ENCODE measurements at regions not wholly inside any gene's neighbourhood (a gene's known extent, or its start where the extent isn't known, plus 50 kb on each side); places are given as distances from the start of the nearest gene placed in this dataset.

- TF ChIP-seq, protein P1, sequence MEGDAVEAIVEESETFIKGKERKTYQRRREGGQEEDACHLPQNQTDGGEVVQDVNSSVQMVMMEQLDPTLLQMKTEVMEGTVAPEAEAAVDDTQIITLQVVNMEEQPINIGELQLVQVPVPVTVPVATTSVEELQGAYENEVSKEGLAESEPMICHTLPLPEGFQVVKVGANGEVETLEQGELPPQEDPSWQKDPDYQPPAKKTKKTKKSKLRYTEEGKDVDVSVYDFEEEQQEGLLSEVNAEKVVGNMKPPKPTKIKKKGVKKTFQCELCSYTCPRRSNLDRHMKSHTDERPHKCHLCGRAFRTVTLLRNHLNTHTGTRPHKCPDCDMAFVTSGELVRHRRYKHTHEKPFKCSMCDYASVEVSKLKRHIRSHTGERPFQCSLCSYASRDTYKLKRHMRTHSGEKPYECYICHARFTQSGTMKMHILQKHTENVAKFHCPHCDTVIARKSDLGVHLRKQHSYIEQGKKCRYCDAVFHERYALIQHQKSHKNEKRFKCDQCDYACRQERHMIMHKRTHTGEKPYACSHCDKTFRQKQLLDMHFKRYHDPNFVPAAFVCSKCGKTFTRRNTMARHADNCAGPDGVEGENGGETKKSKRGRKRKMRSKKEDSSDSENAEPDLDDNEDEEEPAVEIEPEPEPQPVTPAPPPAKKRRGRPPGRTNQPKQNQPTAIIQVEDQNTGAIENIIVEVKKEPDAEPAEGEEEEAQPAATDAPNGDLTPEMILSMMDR (IDR thresholded peaks at IDR 0.05; ENCODE audit: control insufficient read depth, extremely low read depth, insufficient read depth): no peak
- no peak for DNase-seq (ENCODE audit: low read depth)
These were observed 67.4 kb upstream of the ST8SIA2 start for GRCh38 chr15:92326236-92326635.

DNA sequence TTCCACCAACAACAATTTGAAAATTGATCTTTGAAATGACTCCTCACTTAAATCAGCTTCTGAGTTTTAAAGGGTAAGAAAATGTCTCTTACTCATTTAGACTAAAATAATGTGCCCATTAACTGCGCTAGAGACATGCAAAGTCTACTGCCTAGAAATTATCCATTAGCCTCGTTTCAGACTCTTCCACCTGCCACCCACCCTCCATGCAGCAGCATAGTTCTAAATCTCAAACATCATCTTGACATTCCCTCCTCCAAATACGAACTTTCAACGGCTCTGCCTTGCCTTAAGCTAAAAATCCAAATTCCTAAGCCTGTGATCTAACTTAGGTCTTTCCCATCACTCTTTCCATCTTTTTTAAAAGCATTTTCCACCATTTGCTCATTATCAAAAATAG lies 66.6 kb upstream of the ST8SIA2 start:
- no peak overlapping the region for H3K4me3 ChIP-seq (ENCODE audit: low read depth, low read length)
- DNase-seq (ENCODE audit: low read depth): no peak
- TF ChIP-seq, protein P1 (IDR thresholded peaks at IDR 0.05; ENCODE audit: control insufficient read depth, extremely low read depth, insufficient read depth): no peak

More at GRCh38 chr15:92326236-92326635, 67.4 kb upstream of the ST8SIA2 start:
- H3K4me3 ChIP-seq (ENCODE audit: low read depth, low read length): no peak overlapping the region

- H3K4me3 ChIP-seq (ENCODE audit: low read depth, low read length): no peak overlapping the region
- DNase-seq (ENCODE audit: low read depth): no peak
- TF ChIP-seq, protein P1 (IDR thresholded peaks at IDR 0.05; ENCODE audit: control insufficient read depth, extremely low read depth, insufficient read depth): no peak
These were observed 65.5 kb upstream of the ST8SIA2 start for GRCh38 chr15:92328207-92328606.

- no peak for DNase-seq (ENCODE audit: low read depth)
- no peak overlapping the region for H3K4me3 ChIP-seq (ENCODE audit: low read depth, low read length)
- TF ChIP-seq, protein P1 (IDR thresholded peaks at IDR 0.05; ENCODE audit: control insufficient read depth, extremely low read depth, insufficient read depth): no peak
These were observed 61.4 kb upstream of the ST8SIA2 start for GRCh38 chr15:92332125-92332899.

DNA sequence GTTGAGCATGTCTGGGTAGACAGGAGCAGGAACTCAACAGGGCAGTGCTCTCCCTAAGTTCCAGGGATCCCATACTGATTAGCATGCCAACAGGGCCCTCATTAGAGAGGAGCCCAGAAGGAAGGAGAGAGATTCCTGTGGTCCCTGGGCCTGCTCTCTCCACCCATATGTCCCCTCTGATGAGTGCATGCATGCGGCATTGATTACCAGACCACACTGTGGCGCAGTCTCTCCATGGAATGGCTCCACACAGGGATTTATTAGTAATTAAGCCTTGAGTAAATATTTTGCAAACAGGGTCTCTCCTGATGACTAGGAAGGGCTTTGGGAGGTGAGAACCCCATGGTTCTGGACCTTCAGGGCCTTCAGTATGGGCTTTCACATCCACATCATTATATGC lies 60.0 kb upstream of the ST8SIA2 start:
- no peak for DNase-seq (ENCODE audit: low read depth)
- no peak overlapping the region for H3K4me3 ChIP-seq (ENCODE audit: low read depth, low read length)
- TF ChIP-seq, protein P1 (IDR thresholded peaks at IDR 0.05; ENCODE audit: control insufficient read depth, extremely low read depth, insufficient read depth): no peak

DNA sequence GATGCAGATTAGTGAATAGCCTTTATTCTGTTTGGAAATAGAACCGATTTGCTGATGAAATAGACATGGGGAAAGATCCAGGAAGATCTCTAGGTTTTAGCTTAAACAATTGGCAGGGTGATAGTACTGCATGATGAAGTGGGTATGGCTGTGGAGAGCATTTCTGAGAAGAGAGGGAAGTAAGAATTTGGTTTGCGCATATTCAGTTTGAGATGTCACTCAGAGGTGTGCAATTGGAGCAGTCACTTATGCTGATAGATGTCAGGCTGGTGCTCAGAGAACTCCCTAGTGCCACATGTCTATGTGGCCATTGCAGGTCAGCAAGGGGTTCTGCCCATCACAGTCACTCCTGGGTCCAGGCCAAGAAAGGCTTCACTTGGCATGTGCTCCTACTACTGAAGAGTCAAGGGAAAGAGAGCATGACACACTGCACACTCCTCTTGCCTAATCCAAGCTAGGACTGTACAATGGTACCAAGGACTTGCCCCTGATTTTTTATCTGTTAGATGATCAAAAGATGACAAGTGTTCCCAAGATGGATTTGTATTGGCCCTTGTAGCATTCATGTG lies 57.2 kb upstream of the ST8SIA2 start:
- TF ChIP-seq, protein P1 (IDR thresholded peaks at IDR 0.05; ENCODE audit: control insufficient read depth, extremely low read depth, insufficient read depth): no peak
- DNase-seq (ENCODE audit: low read depth): no peak
- no peak overlapping the region for H3K4me3 ChIP-seq (ENCODE audit: low read depth, low read length)
